Mesenchymal stem cell (in vitro differentiated cells and primary cell): ENCODE measurements at regions not wholly inside any gene's neighbourhood (a gene's known extent, or its start where the extent isn't known, plus 50 kb on each side); places are given as distances from the start of the nearest gene placed in this dataset.

Experiments
- DNase-seq: peaks from one replicate; pipeline ENCODE4 v3.0.0-alpha.2; 2013
- H2AFZ ChIP-seq: one replicate; pipeline ENCODE4 v1.6.1; 2013; ENCODE audit warnings: low read depth, mild to moderate bottlenecking, control low read depth, inconsistent platforms, low read length, moderate library complexity
- H2AK5ac ChIP-seq: 2 replicates; pipeline ENCODE4 v1.6.1; 2013; ENCODE audit warnings: low read length, moderate library complexity, mild to moderate bottlenecking, inconsistent platforms; ENCODE audit not compliant: severe bottlenecking
- H2BK120ac ChIP-seq: one replicate; pipeline ENCODE4 v1.6.1; 2013; ENCODE audit warnings: low read depth, mild to moderate bottlenecking, inconsistent platforms, low read length, moderate library complexity
- H2BK12ac ChIP-seq, 2 experiments: one replicate each; pipeline ENCODE4 v1.6.1; 2013; ENCODE audit warnings: inconsistent platforms in 2 of 2, low read length in 2 of 2, mild to moderate bottlenecking in 2 of 2, moderate library complexity in 2 of 2, control low read depth in 1 of 2
- H2BK15ac ChIP-seq: one replicate; pipeline ENCODE4 v1.6.1; 2013; ENCODE audit warnings: mild to moderate bottlenecking, low read depth, inconsistent platforms; ENCODE audit not compliant: poor library complexity, severe bottlenecking
- H2BK5ac ChIP-seq: 2 replicates; pipeline ENCODE4 v1.6.1; 2013; ENCODE audit warnings: low read depth, mild to moderate bottlenecking, low read length, control low read depth, inconsistent platforms; ENCODE audit not compliant: poor library complexity, severe bottlenecking
- H3K14ac ChIP-seq, 2 experiments: one replicate each; pipeline ENCODE4 v1.6.1; 2013; ENCODE audit warnings: inconsistent platforms in 2 of 2, low read length in 2 of 2, control low read depth in 1 of 2, mild to moderate bottlenecking in 1 of 2, moderate library complexity in 1 of 2
- H3K18ac ChIP-seq, 2 experiments: one replicate each; pipeline ENCODE4 v1.6.1; 2013; ENCODE audit warnings: inconsistent platforms in 2 of 2, low read length in 2 of 2, control low read depth in 1 of 2, low read depth in 1 of 2, mild to moderate bottlenecking in 1 of 2
- H3K23ac ChIP-seq, 2 experiments: one replicate each; pipeline ENCODE4 v1.6.1; 2013; ENCODE audit warnings: inconsistent platforms in 2 of 2, low read length in 2 of 2, mild to moderate bottlenecking in 2 of 2, moderate library complexity in 2 of 2, control low read depth in 1 of 2
- H3K27ac ChIP-seq: 2 replicates; pipeline ENCODE4 v1.5.1; 2013; ENCODE audit warnings: mild to moderate bottlenecking, moderate library complexity, low read length, control low read depth, inconsistent platforms; ENCODE audit not compliant: poor library complexity, severe bottlenecking
- H3K27me3 ChIP-seq, 2 experiments: 2 replicates each; pipeline versions ENCODE4 v1.6.1 to v1.7.0; 2013; ENCODE audit warnings: low read length in 2 of 2, mild to moderate bottlenecking in 2 of 2, moderate library complexity in 2 of 2, control low read depth in 1 of 2, inconsistent platforms in 1 of 2; ENCODE audit not compliant: control insufficient read depth in 1 of 2, insufficient read depth in 1 of 2
- H3K36me3 ChIP-seq, 2 experiments: 2 replicates each; pipeline versions ENCODE4 v1.6.1 to v1.7.0; 2013; ENCODE audit warnings: low read length in 2 of 2, control low read depth in 1 of 2, inconsistent platforms in 1 of 2, low read depth in 1 of 2, mild to moderate bottlenecking in 1 of 2; ENCODE audit not compliant: insufficient read depth in 2 of 2, control insufficient read depth in 1 of 2
- H3K4ac ChIP-seq, 2 experiments: one replicate each; pipeline ENCODE4 v1.6.1; 2013; ENCODE audit warnings: inconsistent platforms in 2 of 2, low read length in 2 of 2, mild to moderate bottlenecking in 2 of 2, moderate library complexity in 2 of 2, control low read depth in 1 of 2, low read depth in 1 of 2
- H3K4me1 ChIP-seq: 2 replicates; pipeline ENCODE4 v1.6.1; 2013; ENCODE audit warnings: low read depth, low read length, control low read depth; ENCODE audit not compliant: control insufficient read depth, insufficient read depth
- H3K4me2 ChIP-seq: 2 replicates; pipeline ENCODE4 v1.6.1; 2013; ENCODE audit warnings: low read length, mild to moderate bottlenecking, inconsistent platforms; ENCODE audit not compliant: poor library complexity, severe bottlenecking
- H3K4me3 ChIP-seq, 2 experiments: 2 replicates each; pipeline versions ENCODE4 v1.5.1 to v1.7.0; 2013; ENCODE audit warnings: low read length in 2 of 2, mild to moderate bottlenecking in 2 of 2, control low read depth in 1 of 2, low read depth in 1 of 2; ENCODE audit not compliant: insufficient read depth in 1 of 2
- H3K79me1 ChIP-seq: replicated peaks from 2 replicates; pipeline ENCODE4 v1.6.1; 2013; ENCODE audit warnings: mild to moderate bottlenecking, control low read depth, low read length, inconsistent platforms; ENCODE audit not compliant: poor library complexity, severe bottlenecking
- H3K9ac ChIP-seq: 2 replicates; pipeline ENCODE4 v1.7.0; 2013; ENCODE audit warnings: mild to moderate bottlenecking, low read length, moderate library complexity
- H3K9me3 ChIP-seq: 2 replicates; pipeline ENCODE4 v1.7.0; 2013; ENCODE audit warnings: mild to moderate bottlenecking, low read length; ENCODE audit not compliant: control insufficient read depth
- H4K8ac ChIP-seq: one replicate; pipeline ENCODE4 v1.6.1; 2013; ENCODE audit warnings: inconsistent platforms, mild to moderate bottlenecking, low read length, moderate library complexity
- H4K91ac ChIP-seq: one replicate; pipeline ENCODE4 v1.6.1; 2013; ENCODE audit warnings: mild to moderate bottlenecking, low read length, inconsistent platforms
- WGBS: methylation state at CpG from one replicate; pipeline ENCODE4 v1.1.7; 2013; ENCODE audit warnings: mixed read lengths; 5-methylcytosine and 5-hydroxymethylcytosine counted together

DNA sequence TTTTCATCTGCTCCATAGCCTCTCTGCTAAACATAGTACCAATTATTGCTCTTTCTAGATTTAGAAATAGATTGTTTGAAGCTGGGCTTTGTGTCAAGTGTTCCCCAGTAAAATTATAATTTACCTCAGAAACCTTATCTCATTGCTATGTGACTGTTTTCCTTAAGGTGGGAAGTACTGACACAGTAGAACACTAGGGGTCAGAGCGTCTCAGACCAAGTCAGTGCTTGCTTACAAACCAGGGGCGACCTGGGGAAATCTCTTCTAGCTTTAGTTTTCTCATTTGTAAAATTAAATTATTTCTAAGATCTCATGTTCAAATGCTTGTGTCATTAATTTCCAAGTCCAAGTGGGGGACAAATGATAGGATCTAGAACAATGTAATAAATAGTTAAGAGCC, 360.4 kb downstream of the RAPGEF2 start:
- peaks cover 19% of the 10 kb centered on the region for H3K9me3 ChIP-seq
- H2BK15ac ChIP-seq = no peak overlapping the region
- no peak overlapping the region for H3K4me2 ChIP-seq
- H2BK5ac ChIP-seq = no peak overlapping the region
- H2BK120ac ChIP-seq = no peak overlapping the region
- DNase-seq = no peak
- no peaks in the 10 kb centered on the region for H3K36me3 ChIP-seq
- no peak overlapping the region for H3K14ac ChIP-seq
- no peak overlapping the region for H3K27ac ChIP-seq
- no peak overlapping the region for H4K8ac ChIP-seq
- H3K4me1 ChIP-seq = no peaks in the 10 kb centered on the region
- no peak overlapping the region for H4K91ac ChIP-seq
- H3K27me3 ChIP-seq = no peaks in the 10 kb centered on the region
- H2AK5ac ChIP-seq = no peak overlapping the region
- H3K23ac ChIP-seq = no peak overlapping the region
- no peak overlapping the region for H3K18ac ChIP-seq
- no peak overlapping the region for H2BK12ac ChIP-seq
- no peak overlapping the region for H3K4ac ChIP-seq
- no peaks in the 10 kb centered on the region for H3K79me1 ChIP-seq
- H3K9ac ChIP-seq = no peak overlapping the region
- WGBS = 44% methylated on average over 1 of the region's 2 CpGs
- no peak overlapping the region for H2AFZ ChIP-seq
- no peak overlapping the region for H3K4me3 ChIP-seq

DNA sequence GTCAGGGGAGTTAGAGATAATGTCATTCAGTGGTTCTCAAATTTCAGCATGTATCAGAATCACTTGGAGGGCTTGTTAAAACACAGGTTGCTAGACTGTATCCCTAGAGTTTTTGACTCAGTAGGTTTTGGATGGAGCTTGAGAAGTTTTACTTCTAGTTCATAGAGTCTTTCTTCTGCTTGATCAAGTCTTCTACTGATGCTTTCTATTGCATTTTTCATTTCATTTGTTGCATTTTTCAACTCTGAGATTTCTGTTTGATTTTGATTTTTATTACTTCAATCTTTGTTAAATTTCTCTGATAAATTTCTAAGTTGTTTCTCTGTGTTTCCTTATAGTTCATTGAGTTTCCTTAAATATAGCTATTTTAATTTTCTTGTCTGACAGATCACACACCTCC, 361.4 kb downstream of the RAPGEF2 start:
- Histone ChIP-seq H2BK15ac (no peak overlapping the region), H3K18ac (no peak overlapping the region), H2AK5ac (no peak overlapping the region), H2BK120ac (no peak overlapping the region), H2BK12ac (no peak overlapping the region), H3K36me3 (no peaks in the 10 kb centered on the region), H2AFZ (no peak overlapping the region), H3K14ac (no peak overlapping the region), H2BK5ac (no peak overlapping the region), H3K27ac (no peak overlapping the region), H3K9ac (no peak overlapping the region), H4K91ac (no peak overlapping the region), H3K4me1 (no peaks in the 10 kb centered on the region), H3K4me2 (no peak overlapping the region), H3K27me3 (peaks cover 0 to 6% of the 10 kb centered on the region in 2 experiments), H3K9me3 (peaks cover 19% of the 10 kb centered on the region), H3K4me3 (no peak overlapping the region), H3K79me1 (no peaks in the 10 kb centered on the region), H3K4ac (no peak overlapping the region), H4K8ac (no peak overlapping the region), H3K23ac (no peak overlapping the region)
- no peak for DNase-seq

DNA sequence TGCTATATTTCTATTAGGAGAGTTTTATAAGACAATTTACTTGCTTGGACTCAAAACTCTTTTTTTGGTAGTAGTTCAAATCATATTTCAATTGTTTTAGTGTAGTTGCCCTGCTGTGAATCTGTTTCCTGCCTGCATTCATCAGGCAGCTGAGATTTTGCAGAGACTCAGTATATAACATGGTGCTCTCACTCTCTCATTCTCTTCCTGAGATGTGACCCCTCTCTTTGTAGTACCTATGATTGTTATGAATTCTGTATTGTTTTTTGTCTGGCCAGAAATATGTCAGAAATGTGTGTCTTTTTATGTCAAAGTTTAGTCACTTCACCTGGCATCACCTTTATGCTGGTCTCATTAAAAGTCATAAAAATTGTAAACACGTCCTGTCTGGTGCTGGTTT, 374.0 kb downstream of the RAPGEF2 start:
- Histone ChIP-seq H3K14ac (no peak overlapping the region), H2BK15ac (no peak overlapping the region), H3K4me3 (no peak overlapping the region), H3K23ac (no peak overlapping the region), H4K91ac (no peak overlapping the region), H2BK12ac (no peak overlapping the region), H3K9ac (no peak overlapping the region), H3K4me2 (no peak overlapping the region), H3K27ac (no peak overlapping the region), H2AK5ac (no peak overlapping the region), H3K4ac (no peak overlapping the region), H3K36me3 (no peaks in the 10 kb centered on the region), H2BK120ac (no peak overlapping the region), H2AFZ (no peak overlapping the region), H3K27me3 (no peaks in the 10 kb centered on the region), H2BK5ac (no peak overlapping the region), H3K18ac (no peak overlapping the region), H3K4me1 (no peaks in the 10 kb centered on the region), H3K79me1 (no peaks in the 10 kb centered on the region), H3K9me3 (no peaks in the 10 kb centered on the region), H4K8ac (no peak overlapping the region)
- DNase-seq = no peak
- 100% methylated on average over 1 of the region's 1 CpG for WGBS

DNA sequence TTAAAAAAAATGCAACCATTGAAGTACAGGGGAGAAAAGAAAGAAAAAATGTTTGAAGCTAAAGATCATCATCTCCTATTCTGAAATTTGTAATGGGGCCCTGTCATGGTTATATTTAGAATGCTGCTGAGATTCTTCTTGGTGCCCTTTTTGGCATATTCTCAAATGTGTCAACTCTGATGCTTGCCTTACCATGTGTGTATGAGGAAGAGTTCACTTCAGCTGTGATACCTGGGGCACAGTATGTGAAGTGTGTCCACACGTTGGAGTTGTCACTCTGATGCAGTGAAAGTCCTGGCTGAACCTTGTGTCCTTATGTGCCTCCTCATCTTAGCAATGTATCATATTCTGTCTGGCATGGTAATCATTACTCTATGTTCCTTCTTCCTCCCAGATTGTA, 377.9 kb downstream of the RAPGEF2 start:
- 45% methylated on average over 1 of the region's 1 CpG for WGBS
- H2BK15ac ChIP-seq = no peak overlapping the region

More for the DNA sequence above, 377.9 kb downstream of the RAPGEF2 start:
- Histone ChIP-seq H3K9ac (no peak overlapping the region), H2AFZ (no peak overlapping the region), H3K18ac (no peak overlapping the region), H3K14ac (no peak overlapping the region), H2BK120ac (no peak overlapping the region), H2BK12ac (no peak overlapping the region), H3K27me3 (peaks cover 0 to 6% of the 10 kb centered on the region in 2 experiments), H3K9me3 (no peaks in the 10 kb centered on the region), H3K4ac (no peak overlapping the region), H2BK5ac (no peak overlapping the region), H3K4me1 (no peaks in the 10 kb centered on the region), H3K36me3 (no peaks in the 10 kb centered on the region), H2AK5ac (no peak overlapping the region), H3K23ac (no peak overlapping the region), H3K27ac (no peak overlapping the region), H4K8ac (no peak overlapping the region), H3K4me3 (no peak overlapping the region), H3K79me1 (no peaks in the 10 kb centered on the region), H4K91ac (no peak overlapping the region), H3K4me2 (no peak overlapping the region)
- DNase-seq = no peak
